Fibroblast of the aortic adventitia (primary cell): ENCODE measurements at regions not wholly inside any gene's neighbourhood (a gene's known extent, or its start where the extent isn't known, plus 50 kb on each side); places are given as distances from the start of the nearest gene placed in this dataset.

Source experiments
- DNase-seq: peaks from one replicate; pipeline ENCODE4 v3.0.0-alpha.2; 2010; ENCODE audit warnings: low read depth
- H3K4me3 ChIP-seq: 2 replicates; pipeline ENCODE4 v1.5.1; 2011; ENCODE audit warnings: low read depth, mild to moderate bottlenecking, control low read depth, low read length, moderate library complexity
- TF ChIP-seq, protein P1 (sequence below): IDR thresholded peaks from 2 replicates; pipeline ENCODE4 v1.5.1; 2011; ENCODE audit warnings: mild to moderate bottlenecking, low read length, control low read depth, inconsistent platforms; ENCODE audit not compliant: insufficient read depth

DNA sequence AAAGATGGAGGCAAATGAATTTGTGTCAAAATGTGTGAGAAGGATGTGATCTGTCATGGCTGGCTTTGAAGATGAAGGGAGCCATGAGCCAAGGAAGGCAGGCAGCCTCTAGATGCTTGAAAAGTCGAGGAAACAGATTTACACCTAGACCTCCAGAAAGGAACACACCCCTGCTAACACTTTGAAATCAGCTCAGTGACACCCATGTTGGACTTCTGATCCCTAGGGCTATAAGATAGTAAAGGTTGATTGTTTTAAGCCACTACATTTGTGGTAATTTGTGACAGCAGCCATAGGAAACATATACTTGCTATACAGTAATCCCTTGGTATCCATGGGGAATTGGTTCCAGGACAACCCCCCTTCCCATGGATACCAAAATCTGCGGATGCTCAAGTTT lies 80.5 kb upstream of the DYRK2 start:
- TF ChIP-seq, protein P1, sequence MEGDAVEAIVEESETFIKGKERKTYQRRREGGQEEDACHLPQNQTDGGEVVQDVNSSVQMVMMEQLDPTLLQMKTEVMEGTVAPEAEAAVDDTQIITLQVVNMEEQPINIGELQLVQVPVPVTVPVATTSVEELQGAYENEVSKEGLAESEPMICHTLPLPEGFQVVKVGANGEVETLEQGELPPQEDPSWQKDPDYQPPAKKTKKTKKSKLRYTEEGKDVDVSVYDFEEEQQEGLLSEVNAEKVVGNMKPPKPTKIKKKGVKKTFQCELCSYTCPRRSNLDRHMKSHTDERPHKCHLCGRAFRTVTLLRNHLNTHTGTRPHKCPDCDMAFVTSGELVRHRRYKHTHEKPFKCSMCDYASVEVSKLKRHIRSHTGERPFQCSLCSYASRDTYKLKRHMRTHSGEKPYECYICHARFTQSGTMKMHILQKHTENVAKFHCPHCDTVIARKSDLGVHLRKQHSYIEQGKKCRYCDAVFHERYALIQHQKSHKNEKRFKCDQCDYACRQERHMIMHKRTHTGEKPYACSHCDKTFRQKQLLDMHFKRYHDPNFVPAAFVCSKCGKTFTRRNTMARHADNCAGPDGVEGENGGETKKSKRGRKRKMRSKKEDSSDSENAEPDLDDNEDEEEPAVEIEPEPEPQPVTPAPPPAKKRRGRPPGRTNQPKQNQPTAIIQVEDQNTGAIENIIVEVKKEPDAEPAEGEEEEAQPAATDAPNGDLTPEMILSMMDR: no peak
- H3K4me3 ChIP-seq: no peak overlapping the region
- DNase-seq: no peak

DNA sequence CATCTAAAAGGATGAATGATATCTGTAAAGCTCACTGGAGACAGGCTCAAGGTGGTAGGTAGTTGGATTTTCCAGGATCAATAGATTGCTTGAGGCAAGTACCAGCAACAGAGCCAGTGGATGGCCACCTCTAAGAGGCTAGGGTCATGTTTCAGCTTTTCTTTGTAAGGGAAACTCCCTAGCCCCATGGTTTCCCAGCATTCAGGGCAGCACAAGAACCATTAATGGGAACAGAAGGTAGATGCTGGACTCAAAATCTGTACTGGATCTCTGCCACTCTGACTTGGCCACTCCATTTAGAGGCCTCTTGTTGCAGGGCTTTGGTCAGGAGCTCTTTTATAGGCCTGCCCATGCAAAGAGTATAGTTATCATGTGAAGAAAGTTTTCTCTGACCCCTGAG lies 76.1 kb upstream of the DYRK2 start:
- no peak for DNase-seq
- TF ChIP-seq, protein P1: no peak
- no peak overlapping the region for H3K4me3 ChIP-seq

DNA sequence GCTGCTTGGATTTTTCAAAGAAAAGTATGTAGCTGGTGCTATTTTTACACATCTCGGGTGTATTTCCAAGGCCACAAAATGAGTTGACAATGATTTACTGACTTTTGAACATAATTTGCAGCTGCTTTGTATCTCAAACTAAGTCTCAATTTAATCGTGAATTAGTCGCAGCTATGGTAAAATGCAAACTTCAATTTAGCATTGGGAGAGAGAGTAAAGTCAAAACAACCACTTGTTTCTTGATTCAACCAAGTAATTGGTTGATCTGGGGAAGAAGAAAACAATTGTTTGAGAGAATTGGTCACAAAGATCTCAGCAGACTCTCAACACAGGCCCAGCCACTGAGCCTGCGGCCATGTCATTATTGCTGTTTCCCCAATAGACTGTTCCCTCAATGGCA lies 75.0 kb upstream of the DYRK2 start:
- TF ChIP-seq, protein P1: no peak
- no peak for DNase-seq
- no peak overlapping the region for H3K4me3 ChIP-seq

DNA sequence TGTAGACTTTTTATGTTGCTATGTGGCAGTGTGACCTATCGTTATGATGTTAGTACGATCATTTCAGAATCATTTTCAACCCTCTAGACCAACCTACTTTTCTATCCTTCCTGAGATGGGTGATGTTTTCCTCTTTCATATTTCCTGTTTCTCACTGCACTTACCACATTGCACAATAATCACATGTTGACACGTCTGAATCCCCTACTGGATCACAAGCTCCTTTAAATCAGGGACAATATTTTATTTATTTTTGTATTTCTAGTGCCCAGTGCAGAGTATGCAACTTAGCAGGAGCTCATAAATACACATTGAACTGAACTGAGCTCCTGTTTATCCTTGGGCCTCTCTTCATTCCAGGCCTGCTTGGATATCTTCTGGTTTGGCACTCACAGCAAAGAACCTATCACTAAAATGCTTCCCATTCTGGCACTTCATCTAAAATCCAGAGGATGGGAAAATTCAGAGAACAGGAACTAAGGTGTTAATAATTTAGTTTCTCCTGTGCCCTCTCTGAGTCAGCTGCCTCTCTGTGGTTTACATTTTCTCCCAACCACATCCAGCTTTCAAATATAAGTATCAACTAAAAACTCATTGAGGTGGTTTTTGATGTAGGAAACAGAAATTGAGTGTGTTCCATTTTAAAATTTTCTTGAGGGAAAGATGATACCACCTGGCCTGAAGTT lies 69.4 kb upstream of the DYRK2 start:
- DNase-seq: no peak
- no peak overlapping the region for H3K4me3 ChIP-seq
- TF ChIP-seq, protein P1: no peak

DNA sequence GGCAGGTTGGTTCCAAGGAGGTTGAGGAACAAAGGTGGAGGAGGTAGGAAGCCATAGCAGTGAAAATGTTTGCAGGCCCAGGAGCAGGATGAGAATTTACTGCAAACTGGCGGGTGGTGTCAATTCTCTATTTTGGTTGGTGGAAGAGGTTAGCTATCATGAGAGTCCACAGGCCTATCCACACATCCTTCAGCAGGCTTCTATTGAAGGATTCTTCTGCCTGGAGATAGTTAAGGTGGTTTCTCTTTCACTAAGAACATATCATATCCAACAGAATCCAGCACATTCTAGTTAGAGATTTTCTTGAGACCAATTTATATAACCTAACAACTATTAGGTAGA lies 68.9 kb upstream of the DYRK2 start:
- H3K4me3 ChIP-seq: no peak overlapping the region
- no peak for DNase-seq

DNA sequence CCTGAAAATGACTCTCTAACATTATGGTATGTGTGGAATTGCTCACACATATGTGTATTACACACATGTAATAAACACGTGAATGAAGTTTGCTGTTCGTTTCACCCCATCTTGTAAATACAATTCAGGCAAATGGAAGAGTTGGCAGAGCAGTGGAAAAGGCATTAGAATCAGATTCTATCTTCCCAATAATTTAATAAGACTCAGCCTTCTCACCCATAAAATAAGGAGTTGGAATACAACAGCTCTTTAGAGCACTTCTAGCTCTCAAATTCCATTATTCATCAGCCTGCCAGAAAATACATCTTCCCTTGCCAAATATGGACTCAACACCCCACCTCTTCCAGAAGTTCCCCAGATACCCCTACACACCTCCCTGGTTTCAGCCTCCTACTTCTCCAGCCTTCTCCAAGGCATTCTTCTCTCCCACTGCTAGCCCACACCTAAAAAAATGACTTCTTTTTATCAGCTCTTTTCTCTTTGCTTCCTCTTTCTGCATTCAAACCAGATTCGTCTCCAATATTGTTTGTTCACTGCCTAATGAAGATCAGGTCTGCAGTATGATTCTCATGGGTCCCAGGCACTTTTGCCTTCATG lies 66.2 kb upstream of the DYRK2 start:
- TF ChIP-seq, protein P1: no peak
- H3K4me3 ChIP-seq: no peak overlapping the region
- no peak for DNase-seq

More for the DNA sequence above, 68.9 kb upstream of the DYRK2 start:
- TF ChIP-seq, protein P1: no peak

DNA sequence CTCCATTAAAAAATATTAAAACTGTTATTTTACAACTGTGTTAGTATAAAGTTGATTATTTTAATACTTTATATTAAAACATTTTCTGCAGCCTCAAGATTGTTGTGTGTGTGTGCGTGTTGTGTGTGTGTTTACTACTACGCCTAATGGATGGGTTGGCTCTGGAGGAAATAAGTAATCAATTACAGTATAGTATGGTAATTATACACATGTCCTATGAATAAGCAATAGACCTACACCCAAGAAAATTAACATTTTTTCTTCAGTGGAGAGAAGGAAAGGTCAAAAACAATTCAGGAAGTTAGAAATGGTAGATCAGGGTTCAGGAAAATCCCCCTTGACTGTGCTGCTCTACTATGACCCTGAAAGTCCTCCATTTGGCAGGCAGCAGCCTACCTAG lies 65.7 kb upstream of the DYRK2 start:
- TF ChIP-seq, protein P1: no peak
- H3K4me3 ChIP-seq: no peak overlapping the region
- DNase-seq: no peak
